ENCODE measurements at regions not wholly inside any gene's neighbourhood (a gene's known extent, or its start where the extent isn't known, plus 50 kb on each side); places are given as distances from the start of the nearest gene placed in this dataset.
A peak's percentile ranks its signal among the peaks of the same experiment; 100 is the strongest.
"Not testable (repeated sequence)": the region's sequence is repeated elsewhere in the genome, so short reads cannot be mapped to it uniquely, and the experiment has no call there.

- no peak for TF ChIP-seq POLR2AphosphoS5 (IDR thresholded peaks at IDR 0.05)
- TF ChIP-seq POLR2A (IDR thresholded peaks at IDR 0.05) = no peak
- no peak for TF ChIP-seq EP300 (IDR thresholded peaks at IDR 0.05; ENCODE audit: low read depth)
- no peak for TF ChIP-seq CTCF (IDR thresholded peaks at IDR 0.05)
- Histone ChIP-seq H3K36me3 (no peaks in the 10 kb centered on the region), H3K27ac (no peak overlapping the region), H3K4me1 (peaks cover 0 to 13% (median 10%) of the 10 kb centered on the region in 4 donors), H3K9me3 (no peaks in the 10 kb centered on the region), H3K4me3 (no peak overlapping the region), H3K27me3 (no peaks in the 10 kb centered on the region)
- in situ Hi-C loops (cut with MboI; ENCODE audit: low pct_ligation_motif_present in 1 of 4, low pct_unique_long_range_greater_than_20kb in 1 of 4, low sequenced_read_pairs in 3 of 4) (no loop called here), intact Hi-C loops (cut with DNase I; ENCODE audit: low total_unique reads) (no loop called here)
- 47 to 83% methylated on average over 1 to 7 of the region's 7 CpGs for WGBS, 2 donors (ENCODE audit: low coverage in 1 of 2)
- DNase-seq = no peak
These were observed 404.5 kb downstream of the BCOR start for GRCh38 chrX:39693298-39693697.

GRCh38 chrX:39702636-39703035 is 395.1 kb downstream of the BCOR start:
- WGBS, 2 donors (ENCODE audit: low coverage in 1 of 2) = 92% methylated on average over 5 of the region's 5 CpGs; no CpG with 5 or more reads in 1 of the 2 donors
- H3K27ac ChIP-seq; DNase-seq; H3K4me3 ChIP-seq; in situ Hi-C loops (cut with MboI; ENCODE audit: low pct_ligation_motif_present in 1 of 4, low pct_unique_long_range_greater_than_20kb in 1 of 4, low sequenced_read_pairs in 3 of 4); H3K4me1 ChIP-seq; H3K36me3 ChIP-seq; H3K27me3 ChIP-seq; intact Hi-C loops (cut with DNase I; ENCODE audit: low total_unique reads); H3K9me3 ChIP-seq: not testable (repeated sequence)

- Histone ChIP-seq H3K4me3 (no peak overlapping the region), H3K36me3 (no peaks in the 10 kb centered on the region), H3K27me3 (no peaks in the 10 kb centered on the region), H3K27ac (no peak overlapping the region), H3K4me1 (no peaks in the 10 kb centered on the region), H3K9me3 (no peaks in the 10 kb centered on the region)
- in situ Hi-C loops (cut with MboI; ENCODE audit: low pct_ligation_motif_present in 1 of 4, low pct_unique_long_range_greater_than_20kb in 1 of 4, low sequenced_read_pairs in 3 of 4) = no loop called here
- WGBS, 2 donors (ENCODE audit: low coverage in 1 of 2) = 85% methylated on average over 3 of the region's 3 CpGs; no CpG with 5 or more reads in 1 of the 2 donors
- intact Hi-C loops (cut with DNase I; ENCODE audit: low total_unique reads) = no loop called here
- TF ChIP-seq CTCF (IDR thresholded peaks at IDR 0.05) (no peak), EP300 (IDR thresholded peaks at IDR 0.05; ENCODE audit: low read depth) (no peak), POLR2AphosphoS5 (IDR thresholded peaks at IDR 0.05) (no peak), POLR2A (IDR thresholded peaks at IDR 0.05) (no peak)
- DNase-seq = no peak
These were observed 394.5 kb downstream of the BCOR start for GRCh38 chrX:39703307-39703706.

- Histone ChIP-seq H3K27me3 (no peaks in the 10 kb centered on the region), H3K36me3 (no peaks in the 10 kb centered on the region), H3K9me3 (no peaks in the 10 kb centered on the region), H3K4me3 (no peak overlapping the region), H3K4me1 (no peaks in the 10 kb centered on the region), H3K27ac (no peak overlapping the region)
- TF ChIP-seq EP300 (IDR thresholded peaks at IDR 0.05; ENCODE audit: low read depth) (no peak), POLR2AphosphoS5 (IDR thresholded peaks at IDR 0.05) (no peak), POLR2A (IDR thresholded peaks at IDR 0.05) (no peak), CTCF (IDR thresholded peaks at IDR 0.05) (no peak)
- no peak for DNase-seq
- intact Hi-C loops (cut with DNase I; ENCODE audit: low total_unique reads) (no loop called here), in situ Hi-C loops (cut with MboI; ENCODE audit: low pct_ligation_motif_present in 1 of 4, low pct_unique_long_range_greater_than_20kb in 1 of 4, low sequenced_read_pairs in 3 of 4) (no loop called here)
- 73 to 86% methylated on average over 5 of the region's 5 CpGs for WGBS, 2 donors (ENCODE audit: low coverage in 1 of 2)
These were observed 393.2 kb downstream of the BCOR start for GRCh38 chrX:39704590-39704989.

- in situ Hi-C loops (cut with MboI; ENCODE audit: low pct_ligation_motif_present in 1 of 4, low pct_unique_long_range_greater_than_20kb in 1 of 4, low sequenced_read_pairs in 3 of 4) = no loop called here
- DNase-seq = peak; percentile 58
- no peaks in the 10 kb centered on the region for H3K27me3 ChIP-seq
- intact Hi-C loops (cut with DNase I; ENCODE audit: low total_unique reads) = no loop called here
- WGBS, 2 donors (ENCODE audit: low coverage in 1 of 2) = 8% methylated on average over 2 of the region's 2 CpGs; no CpG with 5 or more reads in 1 of the 2 donors
- TF ChIP-seq POLR2AphosphoS5 (IDR thresholded peaks at IDR 0.05) (peak in 2 of 3 donors; percentile 22 to 40), EP300 (IDR thresholded peaks at IDR 0.05; ENCODE audit: low read depth) (no peak), POLR2A (IDR thresholded peaks at IDR 0.05) (no peak), CTCF (IDR thresholded peaks at IDR 0.05) (peak; percentile 27 to 34 (median 32))
- H3K36me3 ChIP-seq = no peaks in the 10 kb centered on the region
- H3K27ac ChIP-seq = no peak overlapping the region
- H3K4me3 ChIP-seq = no peak overlapping the region
- H3K9me3 ChIP-seq = no peaks in the 10 kb centered on the region
- H3K4me1 ChIP-seq = no peaks in the 10 kb centered on the region
These were observed 392.5 kb downstream of the BCOR start for GRCh38 chrX:39705290-39705689.

Measured in transverse colon (tissue), 4 donors.